H9 (cell line): ENCODE measurements at regions not wholly inside any gene's neighbourhood (a gene's known extent, or its start where the extent isn't known, plus 50 kb on each side); places are given as distances from the start of the nearest gene placed in this dataset.
A peak's percentile ranks its signal among the peaks of the same experiment; 100 is the strongest.
"Not testable (repeated sequence)": the region's sequence is repeated elsewhere in the genome, so short reads cannot be mapped to it uniquely, and the experiment has no call there.

Experiments
- DNase-seq: peaks from one replicate; pipeline ENCODE4 v3.0.0-alpha.2; 2017
- H2AFZ ChIP-seq: one replicate; pipeline ENCODE4 v1.6.1; 2013; ENCODE audit warnings: mild to moderate bottlenecking, low read length, control low read depth, moderate library complexity
- H2AK5ac ChIP-seq: 2 replicates; pipeline ENCODE4 v1.6.1; 2013; ENCODE audit warnings: low read length, control low read depth, mixed read lengths; ENCODE audit not compliant: insufficient read length
- H2BK120ac ChIP-seq: one replicate; pipeline ENCODE4 v1.6.1; 2013; ENCODE audit warnings: low read depth, mild to moderate bottlenecking, low read length, control low read depth, inconsistent platforms; ENCODE audit not compliant: poor library complexity, severe bottlenecking
- H2BK12ac ChIP-seq: 2 replicates; pipeline ENCODE4 v1.6.1; 2013; ENCODE audit warnings: low read length, control low read depth, mixed read lengths, low read depth; ENCODE audit not compliant: insufficient read length
- H2BK15ac ChIP-seq: 2 replicates; pipeline ENCODE4 v1.6.1; 2013; ENCODE audit warnings: low read depth, low read length, control low read depth
- H2BK20ac ChIP-seq: one replicate; pipeline ENCODE4 v1.6.1; 2013; ENCODE audit warnings: low read depth, mild to moderate bottlenecking, low read length, control low read depth, inconsistent platforms; ENCODE audit not compliant: poor library complexity, severe bottlenecking
- H2BK5ac ChIP-seq: 2 replicates; pipeline ENCODE4 v1.6.1; 2013; ENCODE audit warnings: low read length, control low read depth, mixed read lengths; ENCODE audit not compliant: insufficient read length
- H3K14ac ChIP-seq: 2 replicates; pipeline ENCODE4 v1.6.1; 2013; ENCODE audit warnings: low read length, control low read depth; ENCODE audit not compliant: insufficient read depth
- H3K18ac ChIP-seq: 2 replicates; pipeline ENCODE4 v1.6.1; 2013; ENCODE audit warnings: low read depth, mild to moderate bottlenecking, mixed read lengths, low read length, control low read depth; ENCODE audit not compliant: insufficient read length
- H3K23ac ChIP-seq: 2 replicates; pipeline ENCODE4 v1.6.1; 2013; ENCODE audit warnings: low read length, control low read depth, mixed read lengths, low read depth; ENCODE audit not compliant: insufficient read length
- H3K23me2 ChIP-seq: 2 replicates; pipeline ENCODE4 v1.6.1; 2013; ENCODE audit warnings: low read depth, mild to moderate bottlenecking, mixed read lengths, low read length, control low read depth; ENCODE audit not compliant: insufficient read length, poor library complexity, severe bottlenecking
- H3K27ac ChIP-seq: 2 replicates; pipeline ENCODE4 v1.5.1; 2013; ENCODE audit warnings: low read length, control low read depth, mixed read lengths, low read depth; ENCODE audit not compliant: insufficient read length
- H3K27me3 ChIP-seq: 2 replicates; pipeline ENCODE4 v1.6.1; 2013; ENCODE audit warnings: low read length, control low read depth, inconsistent platforms; ENCODE audit not compliant: insufficient read depth
- H3K4ac ChIP-seq: 2 replicates; pipeline ENCODE4 v1.6.1; 2013; ENCODE audit warnings: low read depth, mild to moderate bottlenecking, control low read depth, inconsistent platforms, low read length, moderate library complexity
- H3K4me1 ChIP-seq: 2 replicates; pipeline ENCODE4 v1.6.1; 2013; ENCODE audit warnings: low read length, control low read depth, inconsistent platforms; ENCODE audit not compliant: insufficient read depth
- H3K4me2 ChIP-seq: 2 replicates; pipeline ENCODE4 v1.6.1; 2013; ENCODE audit warnings: low read length, control low read depth, mixed read lengths; ENCODE audit not compliant: insufficient read length, insufficient read depth
- H3K56ac ChIP-seq: 2 replicates; pipeline ENCODE4 v1.6.1; 2013; ENCODE audit warnings: low read depth, mild to moderate bottlenecking, mixed read lengths, low read length, control low read depth; ENCODE audit not compliant: insufficient read length
- H3K79me1 ChIP-seq: 2 replicates; pipeline ENCODE4 v1.6.1; 2013; ENCODE audit warnings: low read depth, mild to moderate bottlenecking, moderate library complexity, low read length, control low read depth, inconsistent platforms; ENCODE audit not compliant: insufficient read depth, poor library complexity, severe bottlenecking
- H3K79me2 ChIP-seq: 2 replicates; pipeline ENCODE4 v1.6.1; 2013; ENCODE audit warnings: low read length, control low read depth, inconsistent platforms; ENCODE audit not compliant: insufficient read depth
- H3K9ac ChIP-seq: 2 replicates; pipeline ENCODE4 v1.6.1; 2013; ENCODE audit warnings: low read length, control low read depth, mixed read lengths; ENCODE audit not compliant: insufficient read length; ENCODE audit errors: extremely low read depth
- H3K9me3 ChIP-seq: one replicate; pipeline ENCODE4 v1.6.1; 2013; ENCODE audit warnings: low read depth, low read length, inconsistent platforms; ENCODE audit not compliant: control insufficient read depth
- H3T11ph ChIP-seq: one replicate; pipeline ENCODE4 v1.6.1; 2013; ENCODE audit warnings: mild to moderate bottlenecking, low read length, control low read depth, inconsistent platforms
- H4K20me1 ChIP-seq: one replicate; pipeline ENCODE4 v1.6.1; 2013; ENCODE audit not compliant: control insufficient read depth, insufficient read length, insufficient read depth
- H4K5ac ChIP-seq: 2 replicates; pipeline ENCODE4 v1.6.1; 2013; ENCODE audit warnings: low read depth, mild to moderate bottlenecking, mixed read lengths, low read length, control low read depth; ENCODE audit not compliant: insufficient read length
- H4K8ac ChIP-seq: replicated peaks from 2 replicates; pipeline ENCODE4 v1.6.1; 2013; ENCODE audit warnings: low read length, control low read depth, mixed read lengths, low read depth; ENCODE audit not compliant: insufficient read length
- H4K91ac ChIP-seq: 2 replicates; pipeline ENCODE4 v1.6.1; 2013; ENCODE audit warnings: low read depth, mild to moderate bottlenecking, moderate library complexity, mixed read lengths, low read length, control low read depth; ENCODE audit not compliant: insufficient read length
- H3K27ac Mint-ChIP-seq, 3 experiments: 2 replicates in 2 of 3; 3 replicates in 1 of 3; pipeline ENCODE4 v1.8.0; 2020 to 2021; ENCODE audit warnings: mixed read lengths in 3 of 3, mild to moderate bottlenecking in 1 of 3, moderate library complexity in 1 of 3
- H3K27me3 Mint-ChIP-seq: 2 replicates; pipeline ENCODE4 v1.8.0; 2021; ENCODE audit warnings: low read depth, mild to moderate bottlenecking, moderate library complexity, mixed read lengths
- H3K36me3 Mint-ChIP-seq, 3 experiments: 2 replicates in 2 of 3; 3 replicates in 1 of 3; pipeline ENCODE4 v1.8.0; 2020 to 2021; ENCODE audit warnings: low read depth in 3 of 3, mixed read lengths in 3 of 3; ENCODE audit not compliant: insufficient read depth in 1 of 3
- H3K4me1 Mint-ChIP-seq, 2 experiments: 2 replicates each; pipeline ENCODE4 v1.8.0; 2020; ENCODE audit warnings: mixed read lengths in 2 of 2
- H3K4me3 Mint-ChIP-seq, 2 experiments: 2 replicates in 1 of 2; 3 replicates in 1 of 2; pipeline ENCODE4 v1.8.0; 2020 to 2021; ENCODE audit warnings: mild to moderate bottlenecking in 2 of 2, mixed read lengths in 2 of 2, moderate library complexity in 1 of 2
- H3K9me3 Mint-ChIP-seq, 2 experiments: 2 replicates in 1 of 2; 3 replicates in 1 of 2; pipeline ENCODE4 v1.8.0; 2020; ENCODE audit warnings: mild to moderate bottlenecking in 2 of 2, mixed read lengths in 2 of 2, moderate library complexity in 1 of 2
- CTCF ChIP-seq: fragments of 200-600 bp; sonication (generic); conservative IDR thresholded peaks from 3 replicates; pipeline ENCODE4 v1.8.0; 2021; ENCODE audit warnings: antibody characterized with exemption, mild to moderate bottlenecking
- WGBS: extraction: QIAGEN DNeasy Blood & Tissue Kit; methylation state at CpG from one replicate; pipeline ENCODE4 v1.1.7; 2013; ENCODE audit warnings: missing lambda C conversion rate, low lambda C conversion rate, mixed read lengths; ENCODE audit not compliant: insufficient read length; ENCODE audit errors: extremely low coverage; 5-methylcytosine and 5-hydroxymethylcytosine counted together

DNA sequence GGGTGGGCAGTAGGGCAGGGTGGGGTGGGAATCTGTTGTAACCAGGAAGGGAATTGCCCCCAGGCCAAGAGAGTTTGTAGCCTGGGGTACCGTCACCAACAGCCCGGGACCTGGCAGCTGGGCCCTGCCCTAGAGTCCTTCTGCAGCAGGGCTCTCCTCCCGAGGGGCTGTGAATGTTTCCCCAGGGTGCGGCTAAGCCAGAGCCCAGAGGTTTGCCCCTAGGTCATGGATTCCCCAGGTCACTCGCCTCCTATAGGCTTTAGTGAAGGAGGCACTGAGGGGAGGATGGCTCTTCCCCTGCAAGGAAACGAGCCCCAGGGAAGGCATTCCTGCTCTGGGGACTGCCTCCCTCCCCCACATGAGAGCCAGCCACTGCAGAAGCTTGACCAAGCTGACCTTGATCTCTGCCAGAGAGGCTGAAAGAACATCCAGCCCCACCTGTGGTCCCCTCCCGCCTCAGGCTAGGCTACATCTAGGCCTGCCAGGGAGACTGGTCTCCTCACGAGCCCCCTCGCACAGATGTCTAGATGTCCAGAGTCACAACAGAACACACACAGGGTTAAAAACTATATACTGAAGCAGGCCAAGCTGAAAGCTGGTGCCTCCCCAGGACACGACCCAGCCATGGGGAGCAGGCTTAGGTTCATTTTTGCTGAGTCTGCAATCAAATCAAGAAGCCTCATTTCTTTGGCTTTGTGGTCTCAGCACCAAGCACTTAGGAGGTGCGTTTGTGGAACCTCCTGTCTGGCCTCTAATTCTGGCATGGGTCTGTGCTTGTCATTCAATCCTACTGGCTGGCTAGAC lies 69.1 kb upstream of the TAMM41 start:
- Histone ChIP-seq H3K4me2 (no peak overlapping the region), H2BK5ac (no peak overlapping the region), H2BK12ac (no peak overlapping the region), H3K4ac (no peak overlapping the region), H4K20me1 (no peaks in the 10 kb centered on the region), H4K5ac (no peak overlapping the region), H3K23ac (no peak overlapping the region), H3K56ac (no peak overlapping the region), H3K27ac (no peak overlapping the region), H2BK120ac (no peak overlapping the region), H2AK5ac (no peak overlapping the region), H3K79me1 (no peaks in the 10 kb centered on the region), H4K8ac (no peak overlapping the region), H3K9ac (no peak overlapping the region), H4K91ac (no peak overlapping the region), H3K79me2 (no peaks in the 10 kb centered on the region), H2BK20ac (no peak overlapping the region), H2BK15ac (no peak overlapping the region), H3K9me3 (no peaks in the 10 kb centered on the region), H3K14ac (no peak overlapping the region), H3K18ac (no peak overlapping the region), H3T11ph (no peak overlapping the region), H2AFZ (no peak overlapping the region), H3K4me1 (no peaks in the 10 kb centered on the region), H3K23me2 (no peaks in the 10 kb centered on the region), H3K27me3 (no peaks in the 10 kb centered on the region)
- peaks cover 3 to 8% of the 10 kb centered on the region in 2 experiments; a peak in 4 of 5 replicates for H3K9me3 Mint-ChIP-seq
- H3K4me1 Mint-ChIP-seq: peaks cover 10 to 16% of the 10 kb centered on the region in 2 experiments
- no peak overlapping the region for H3K27ac Mint-ChIP-seq
- H3K36me3 Mint-ChIP-seq: peaks cover 0 to 8% (median 5%) of the 10 kb centered on the region in 3 experiments; a peak in 4 of 7 replicates
- no peaks in the 10 kb centered on the region; the same call in 1 of the 2 replicates for H3K27me3 Mint-ChIP-seq
- WGBS: no CpG with 5 or more reads among the region's 11 CpGs
- TF ChIP-seq CTCF: no peak
- DNase-seq: peak; percentile 39
- no peak overlapping the region for H3K4me3 Mint-ChIP-seq

GRCh38 chr3:11916425-11916762 lies 69.7 kb upstream of the TAMM41 start:
- not testable (repeated sequence) for H3K23ac ChIP-seq, DNase-seq, H3K18ac ChIP-seq, H3K9ac ChIP-seq, H3K27ac ChIP-seq, H3K79me1 ChIP-seq, H3K27ac Mint-ChIP-seq, H3K4me3 Mint-ChIP-seq, H2BK15ac ChIP-seq, H3K4me1 ChIP-seq, H3K9me3 ChIP-seq, H3K27me3 Mint-ChIP-seq, H4K91ac ChIP-seq, H3K9me3 Mint-ChIP-seq, H3K79me2 ChIP-seq, H3T11ph ChIP-seq, H2BK120ac ChIP-seq, H2BK5ac ChIP-seq, H2AFZ ChIP-seq, H2BK20ac ChIP-seq, H2BK12ac ChIP-seq, H3K14ac ChIP-seq, H3K4ac ChIP-seq, H4K8ac ChIP-seq, H4K5ac ChIP-seq, H2AK5ac ChIP-seq, H4K20me1 ChIP-seq, H3K36me3 Mint-ChIP-seq, H3K56ac ChIP-seq, H3K27me3 ChIP-seq, H3K4me2 ChIP-seq, H3K23me2 ChIP-seq
- peaks cover 10 to 16% of the 10 kb centered on the region in 2 experiments for H3K4me1 Mint-ChIP-seq
- no CpG with 5 or more reads among the region's 2 CpGs for WGBS
